Fibroblast of skin of scalp (primary cell): ENCODE measurements at regions not wholly inside any gene's neighbourhood (a gene's known extent, or its start where the extent isn't known, plus 50 kb on each side); places are given as distances from the start of the nearest gene placed in this dataset.
"Not testable (repeated sequence)": the region's sequence is repeated elsewhere in the genome, so short reads cannot be mapped to it uniquely, and the experiment has no call there.

Experiments used
- DNase-seq: peaks from one replicate; pipeline ENCODE4 v3.0.0-alpha.2; 2013

- peak; percentile 25 for DNase-seq
Observed at GRCh38 chr1:112818990-112819689, 104.0 kb upstream of the PPM1J start.

DNA sequence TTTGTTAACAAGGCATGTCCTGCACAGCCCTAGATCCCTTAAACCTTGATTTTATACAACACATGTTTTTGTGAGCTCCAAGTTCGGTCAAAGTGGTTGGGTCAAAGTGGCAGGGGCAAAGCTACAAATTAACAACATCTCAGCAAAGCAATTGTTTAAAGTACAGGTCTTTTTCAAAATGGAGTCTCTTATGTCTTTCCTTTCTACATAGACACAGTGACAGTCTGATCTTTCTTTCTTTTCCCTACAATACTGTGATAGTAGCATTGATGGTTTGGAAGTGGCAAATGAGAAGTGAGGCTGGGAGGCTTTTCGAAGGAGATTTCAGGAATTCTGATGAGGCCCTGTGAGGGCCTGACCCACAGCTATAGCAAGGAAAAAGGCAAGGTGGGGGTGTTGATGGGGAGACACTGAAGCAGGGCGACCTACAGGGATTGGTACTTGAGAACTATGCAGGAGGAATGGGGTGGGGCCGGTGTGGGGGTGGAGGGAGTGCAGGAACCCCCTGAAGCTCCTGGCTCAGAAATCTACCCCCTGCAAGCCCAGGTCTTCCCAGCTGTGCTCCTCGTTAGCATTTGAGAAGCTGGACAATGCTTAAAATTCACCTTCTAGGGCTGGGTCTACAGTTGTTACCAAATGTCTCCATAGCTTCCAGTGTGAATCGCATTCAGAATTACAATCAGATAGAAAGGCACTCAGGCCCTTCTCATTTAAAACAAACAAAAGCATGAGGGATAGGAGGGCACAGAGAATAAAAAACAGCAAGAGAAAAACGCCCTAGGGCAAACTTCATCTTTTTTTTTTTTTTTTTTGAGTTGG lies 102.6 kb upstream of the PPM1J start:
- DNase-seq, result no peak

- no peak for DNase-seq
Observed at GRCh38 chr1:112815376-112815775, 100.2 kb upstream of the PPM1J start.

GRCh38 chr1:112814645-112815044 lies 99.5 kb upstream of the PPM1J start:
- not testable (repeated sequence) for DNase-seq

- DNase-seq, result peak; percentile 61
Observed at GRCh38 chr1:112808861-112809684, 93.9 kb upstream of the PPM1J start.

DNA sequence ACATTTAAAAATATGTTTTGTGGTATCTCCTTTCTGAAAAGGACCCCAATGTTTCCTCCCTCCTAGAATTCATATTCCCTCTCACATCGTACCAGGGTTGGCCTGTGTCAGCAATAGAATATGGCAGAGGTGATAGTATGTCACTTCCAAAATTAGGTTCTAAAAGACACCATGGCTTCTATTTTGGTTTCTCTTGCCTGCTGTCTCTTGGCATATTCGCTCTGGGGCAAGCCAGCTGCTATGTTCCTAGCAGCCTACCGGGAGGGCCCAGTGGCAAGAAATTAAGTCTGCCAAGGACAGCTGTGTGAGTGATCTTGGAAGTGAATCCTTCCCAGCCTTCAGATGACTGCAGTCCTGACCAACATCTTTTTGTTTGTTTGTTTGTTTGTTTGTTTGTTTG lies 92.9 kb upstream of the PPM1J start:
- DNase-seq, result no peak

- no peak for DNase-seq
Observed at GRCh38 chr1:112807117-112807516, 92.0 kb upstream of the PPM1J start.

- no peak for DNase-seq
Observed at GRCh38 chr1:112806090-112806642, 91.0 kb upstream of the PPM1J start.

DNA sequence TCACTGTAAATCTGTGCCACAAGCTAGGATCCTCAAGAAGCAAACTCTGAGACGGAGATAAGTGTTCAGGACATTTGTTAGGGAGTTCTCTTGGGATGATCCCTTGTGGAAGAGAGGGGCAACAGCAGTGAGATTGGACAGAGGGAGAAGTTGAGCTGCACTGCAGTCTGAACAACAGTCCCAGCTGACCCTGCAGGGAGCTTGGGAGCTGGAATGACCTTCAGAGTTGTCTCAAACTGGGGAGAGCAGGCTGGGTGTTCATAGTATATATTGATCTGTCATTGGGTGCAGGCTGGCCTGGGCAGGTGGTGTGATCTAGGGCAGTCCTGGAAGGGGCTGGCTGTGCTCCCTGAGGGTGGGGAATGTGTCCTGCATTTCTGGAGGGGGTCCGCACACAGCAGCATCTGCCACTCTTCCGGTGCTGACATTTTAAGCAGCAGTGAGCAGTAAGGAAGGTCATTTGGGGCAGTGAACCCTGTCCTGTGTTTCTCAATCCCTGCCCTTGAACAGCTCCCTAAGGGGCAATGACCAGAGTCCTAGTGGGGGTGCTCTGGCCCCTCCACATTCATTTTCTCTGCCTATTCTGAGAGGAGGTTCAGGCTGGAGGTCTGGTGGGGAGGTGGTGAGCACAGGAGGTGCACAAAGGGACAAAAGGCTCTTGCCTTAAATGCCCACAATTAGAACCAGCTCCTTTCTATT lies 90.2 kb upstream of the PPM1J start:
- no peak for DNase-seq

- DNase-seq, result peak; percentile 60
Observed at GRCh38 chr1:112803906-112804762, 89.0 kb upstream of the PPM1J start.

DNA sequence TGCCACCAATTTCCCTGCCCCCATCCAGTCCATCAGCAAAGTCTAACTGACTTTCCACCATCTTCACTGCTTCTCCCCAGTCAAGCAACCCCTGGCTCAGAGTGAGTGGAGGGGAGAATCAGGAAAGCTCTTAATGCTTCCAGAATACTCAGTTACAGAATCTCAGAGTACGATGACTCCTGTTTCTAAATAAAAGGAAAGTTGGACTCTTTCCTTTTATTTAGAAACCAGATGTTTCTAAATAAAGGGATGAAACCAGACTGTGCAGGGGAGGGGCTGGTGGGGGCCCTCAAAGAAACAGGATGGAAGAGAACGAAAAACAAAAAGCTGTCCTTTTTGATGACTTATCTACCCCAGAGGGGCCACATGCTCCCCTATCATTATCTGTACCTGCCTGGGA lies 85.2 kb upstream of the PPM1J start:
- DNase-seq, result no peak

DNA sequence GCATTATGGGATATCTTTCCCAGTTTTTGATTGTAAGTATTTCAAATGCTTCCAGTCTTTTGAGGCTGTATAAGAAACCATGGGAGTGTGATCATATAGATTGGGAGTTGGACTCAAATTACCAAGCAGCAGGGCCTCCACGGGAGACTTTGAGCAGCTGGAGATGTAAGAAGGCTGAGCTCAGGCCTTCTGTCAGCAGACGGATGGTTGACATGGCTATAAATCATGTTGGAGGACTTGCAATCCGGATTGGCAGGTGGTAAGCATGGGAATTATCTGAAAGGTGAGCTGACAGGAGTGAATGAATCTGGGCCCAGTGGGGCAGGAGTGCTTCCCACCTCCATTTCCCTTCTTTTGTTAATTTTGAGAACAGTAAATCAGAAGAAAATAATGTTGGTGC lies 83.2 kb upstream of the PPM1J start:
- no peak for DNase-seq

DNA sequence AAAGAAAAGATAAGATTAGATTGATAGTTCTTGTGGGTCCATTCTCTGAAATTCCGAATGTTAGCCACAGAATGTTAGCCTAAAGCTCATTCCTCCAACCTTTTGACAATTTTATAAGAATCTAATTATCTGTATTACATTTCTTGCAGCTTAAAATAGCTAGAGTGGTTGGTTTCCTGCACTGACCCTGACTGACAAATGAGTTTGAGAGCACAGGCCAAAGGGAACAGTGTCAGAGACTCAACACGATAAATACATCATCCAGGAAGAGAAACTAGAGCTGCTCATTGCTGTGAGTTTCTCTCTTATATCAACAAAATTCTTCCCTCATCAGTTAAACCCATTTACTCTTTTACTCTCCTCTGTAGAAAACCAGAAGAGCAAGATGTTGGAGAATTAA lies 82.1 kb upstream of the PPM1J start:
- no peak for DNase-seq

GRCh38 chr1:112794654-112795239 lies 79.6 kb upstream of the PPM1J start:
- no peak for DNase-seq

DNA sequence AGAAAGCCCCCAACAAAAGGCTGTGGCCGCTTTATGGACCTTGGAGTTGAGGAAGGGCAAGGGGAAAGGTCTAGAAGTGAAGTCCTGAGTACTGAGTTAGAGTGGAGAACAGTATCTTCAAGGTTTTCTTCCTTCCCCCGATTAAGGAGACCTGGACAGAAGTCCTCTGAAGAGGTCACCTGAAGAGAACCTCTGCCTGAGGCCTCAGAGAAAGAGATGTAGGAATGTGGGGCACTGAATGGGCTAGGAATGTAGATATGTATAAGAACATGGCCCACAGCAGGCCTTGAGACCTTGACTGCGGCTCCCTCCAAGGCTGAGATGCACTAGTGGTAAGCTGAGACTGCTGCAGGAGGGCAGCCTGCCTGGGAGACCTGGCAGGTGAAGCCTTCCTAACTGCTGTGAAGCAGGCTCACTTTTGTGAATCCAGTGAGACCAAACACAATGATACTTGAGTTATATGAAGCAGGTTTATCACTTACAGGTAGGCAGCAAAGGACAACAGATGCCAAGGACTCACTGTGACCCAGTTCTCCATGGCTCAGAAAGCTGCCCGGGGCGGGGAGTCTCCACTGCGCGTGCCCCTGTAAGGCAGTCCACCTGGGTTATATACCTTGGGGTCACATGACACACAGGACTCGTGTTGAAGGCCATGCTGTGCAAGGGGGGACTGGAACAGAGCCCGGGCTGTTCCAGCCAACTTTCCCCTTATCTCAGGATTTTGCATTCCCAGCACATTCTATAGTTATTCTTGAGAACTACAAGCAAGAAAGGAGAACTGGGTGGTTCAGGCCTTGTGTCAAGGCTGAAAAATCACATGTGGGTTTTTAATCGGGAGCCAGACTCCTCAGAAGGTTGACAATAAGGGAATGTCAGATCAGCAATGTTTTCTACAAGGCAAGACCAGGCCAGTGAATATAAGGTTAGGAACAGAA lies 78.8 kb upstream of the PPM1J start:
- DNase-seq, result no peak

DNA sequence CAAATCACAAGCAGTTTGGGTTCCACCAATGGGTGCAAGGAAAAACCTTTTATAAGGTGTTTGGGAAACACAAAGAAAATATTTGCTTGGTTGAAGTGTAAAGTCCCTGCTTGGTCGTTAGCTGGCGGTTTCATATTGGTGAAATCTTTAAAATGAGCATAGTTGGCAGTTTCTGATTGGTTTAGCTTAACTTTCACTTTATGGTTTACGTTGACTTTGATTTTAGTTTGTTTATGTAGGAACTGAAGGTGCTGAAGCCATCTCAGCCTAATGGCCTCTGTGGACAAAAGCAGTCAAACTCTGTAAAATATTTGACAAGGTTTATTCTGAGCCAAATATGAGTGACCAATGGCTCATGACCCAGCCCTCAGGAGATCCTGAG lies 76.6 kb upstream of the PPM1J start:
- no peak for DNase-seq

GRCh38 chr1:112790920-112791722 lies 76.0 kb upstream of the PPM1J start:
- no peak for DNase-seq

DNA sequence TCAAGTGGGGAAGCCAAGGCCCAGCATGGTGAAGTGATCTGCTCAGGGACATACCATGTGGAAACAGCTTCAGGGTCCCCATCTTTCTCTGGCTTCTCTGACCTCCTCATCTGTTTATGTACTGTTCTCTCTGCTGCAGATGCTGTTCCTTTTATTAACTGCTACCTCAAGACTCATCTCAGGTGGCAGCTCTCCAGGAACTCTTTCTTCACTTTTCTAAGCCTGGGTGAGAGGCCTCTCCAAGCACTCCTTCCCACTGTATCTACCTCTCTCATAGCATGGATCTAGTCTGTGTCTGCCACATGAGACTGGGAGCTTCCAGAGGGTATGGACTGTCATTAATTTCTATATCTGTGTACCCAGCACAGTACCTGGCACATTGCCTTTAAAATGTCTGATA lies 73.4 kb upstream of the PPM1J start:
- no peak for DNase-seq

- DNase-seq, result no peak
Observed at GRCh38 chr1:112788054-112788453, 72.9 kb upstream of the PPM1J start.
